Cardiac muscle cell (in vitro differentiated cells and primary cell): ENCODE measurements at regions not wholly inside any gene's neighbourhood (a gene's known extent, or its start where the extent isn't known, plus 50 kb on each side); places are given as distances from the start of the nearest gene placed in this dataset.

ENCODE experiments used
- DNase-seq, 2 donors: peaks; one replicate each; pipeline versions ENCODE4 v3.0.0 to v3.0.0-alpha.2; 2010 to 2017; ENCODE audit warnings: low read depth in 1 of 2, low spot score in 1 of 2
- H3K27ac ChIP-seq: fragments of 200-600 bp; sonication (generic); 2 replicates; pipeline ENCODE4 v1.5.1; 2016
- H3K27me3 ChIP-seq: fragments of 200-600 bp; sonication (generic); 2 replicates; pipeline ENCODE4 v1.6.0; 2016; ENCODE audit warnings: control low read depth
- H3K36me3 ChIP-seq: fragments of 200-600 bp; sonication (generic); 2 replicates; pipeline ENCODE4 v1.5.1; 2016; ENCODE audit warnings: control low read depth
- H3K4me1 ChIP-seq: fragments of 200-600 bp; sonication (generic); 2 replicates; pipeline ENCODE4 v1.8.1; 2017; ENCODE audit warnings: low read depth, mild to moderate bottlenecking, mixed run types
- H3K4me3 ChIP-seq: fragments of 200-600 bp; sonication (generic); 2 replicates; pipeline ENCODE4 v1.5.1; 2016; ENCODE audit warnings: mild to moderate bottlenecking
- H3K9me3 ChIP-seq: fragments of 200-600 bp; sonication (generic); 2 replicates; pipeline ENCODE4 v1.5.1; 2017; ENCODE audit warnings: low read depth, mild to moderate bottlenecking, control low read depth
- TF ChIP-seq, protein P1 (sequence below): IDR thresholded peaks from 2 replicates; pipeline ENCODE4 v1.5.1; 2012; ENCODE audit warnings: low read depth, mild to moderate bottlenecking, low read length

DNA sequence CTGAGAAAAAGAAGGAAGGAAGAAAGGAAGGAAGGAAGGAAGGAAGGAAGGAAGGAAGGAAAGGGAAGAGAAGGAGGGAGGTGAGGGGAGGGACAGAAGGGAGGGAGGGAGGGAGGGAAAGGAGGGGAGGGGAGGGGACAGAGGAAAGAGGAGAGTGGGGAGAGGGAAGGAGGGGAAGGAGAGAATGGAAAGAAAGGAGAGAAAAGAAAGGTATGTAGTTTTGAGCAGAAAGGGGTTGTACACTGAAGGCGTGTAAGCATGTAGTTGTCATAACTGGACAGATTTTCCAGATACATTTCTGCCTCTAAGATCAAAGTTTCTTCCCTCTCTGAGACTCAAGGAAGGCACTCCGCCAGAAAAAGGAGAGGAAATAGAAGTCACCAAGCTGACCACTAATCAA lies 113.4 kb upstream of the KBTBD8 start:
- H3K4me1 ChIP-seq, result no peaks in the 10 kb centered on the region

DNA sequence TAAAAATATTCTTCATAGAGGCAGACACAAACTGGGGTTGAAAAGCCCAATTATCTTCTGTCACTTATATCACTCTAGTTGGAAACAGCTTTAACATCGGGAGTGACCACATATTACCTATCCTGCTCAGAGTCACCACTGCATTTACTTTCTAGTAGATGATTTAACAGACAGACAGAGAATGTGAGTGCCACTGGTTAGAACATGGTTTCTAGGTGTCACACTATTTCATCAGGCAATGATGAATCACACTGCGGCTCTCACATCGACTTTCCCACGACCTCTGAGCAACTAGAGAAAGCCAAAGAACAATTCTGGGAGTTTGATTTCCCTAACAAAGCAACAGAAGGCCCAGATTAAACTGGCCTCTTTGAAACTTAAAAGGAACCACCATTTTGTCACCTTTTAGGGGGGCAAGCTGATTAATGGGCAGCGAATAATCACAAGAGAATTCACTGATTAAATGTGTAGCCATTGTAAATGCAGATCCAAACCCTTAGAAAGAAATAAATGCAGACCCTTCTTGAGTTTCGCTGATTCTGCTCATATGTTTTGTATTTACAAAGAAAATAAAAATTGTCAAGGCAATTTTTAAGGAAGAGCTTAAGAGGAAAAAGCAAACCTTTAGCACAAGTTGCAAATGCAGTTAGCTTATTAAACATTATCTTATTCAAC lies 112.6 kb upstream of the KBTBD8 start:
- Histone ChIP-seq H3K27me3 (no peaks in the 10 kb centered on the region), H3K4me3 (no peak overlapping the region), H3K36me3 (no peaks in the 10 kb centered on the region), H3K9me3 (no peaks in the 10 kb centered on the region), H3K27ac (no peak overlapping the region), H3K4me1 (no peaks in the 10 kb centered on the region)
- DNase-seq, result peak in 1 of 2 donors; percentile 18
- TF ChIP-seq, protein P1, sequence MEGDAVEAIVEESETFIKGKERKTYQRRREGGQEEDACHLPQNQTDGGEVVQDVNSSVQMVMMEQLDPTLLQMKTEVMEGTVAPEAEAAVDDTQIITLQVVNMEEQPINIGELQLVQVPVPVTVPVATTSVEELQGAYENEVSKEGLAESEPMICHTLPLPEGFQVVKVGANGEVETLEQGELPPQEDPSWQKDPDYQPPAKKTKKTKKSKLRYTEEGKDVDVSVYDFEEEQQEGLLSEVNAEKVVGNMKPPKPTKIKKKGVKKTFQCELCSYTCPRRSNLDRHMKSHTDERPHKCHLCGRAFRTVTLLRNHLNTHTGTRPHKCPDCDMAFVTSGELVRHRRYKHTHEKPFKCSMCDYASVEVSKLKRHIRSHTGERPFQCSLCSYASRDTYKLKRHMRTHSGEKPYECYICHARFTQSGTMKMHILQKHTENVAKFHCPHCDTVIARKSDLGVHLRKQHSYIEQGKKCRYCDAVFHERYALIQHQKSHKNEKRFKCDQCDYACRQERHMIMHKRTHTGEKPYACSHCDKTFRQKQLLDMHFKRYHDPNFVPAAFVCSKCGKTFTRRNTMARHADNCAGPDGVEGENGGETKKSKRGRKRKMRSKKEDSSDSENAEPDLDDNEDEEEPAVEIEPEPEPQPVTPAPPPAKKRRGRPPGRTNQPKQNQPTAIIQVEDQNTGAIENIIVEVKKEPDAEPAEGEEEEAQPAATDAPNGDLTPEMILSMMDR, result no peak

More for the DNA sequence above, 113.4 kb upstream of the KBTBD8 start:
- Histone ChIP-seq H3K4me3 (no peak overlapping the region), H3K27me3 (no peaks in the 10 kb centered on the region), H3K36me3 (no peaks in the 10 kb centered on the region), H3K27ac (no peak overlapping the region), H3K9me3 (no peaks in the 10 kb centered on the region)
- TF ChIP-seq, protein P1, result no peak
- DNase-seq, result no peak

DNA sequence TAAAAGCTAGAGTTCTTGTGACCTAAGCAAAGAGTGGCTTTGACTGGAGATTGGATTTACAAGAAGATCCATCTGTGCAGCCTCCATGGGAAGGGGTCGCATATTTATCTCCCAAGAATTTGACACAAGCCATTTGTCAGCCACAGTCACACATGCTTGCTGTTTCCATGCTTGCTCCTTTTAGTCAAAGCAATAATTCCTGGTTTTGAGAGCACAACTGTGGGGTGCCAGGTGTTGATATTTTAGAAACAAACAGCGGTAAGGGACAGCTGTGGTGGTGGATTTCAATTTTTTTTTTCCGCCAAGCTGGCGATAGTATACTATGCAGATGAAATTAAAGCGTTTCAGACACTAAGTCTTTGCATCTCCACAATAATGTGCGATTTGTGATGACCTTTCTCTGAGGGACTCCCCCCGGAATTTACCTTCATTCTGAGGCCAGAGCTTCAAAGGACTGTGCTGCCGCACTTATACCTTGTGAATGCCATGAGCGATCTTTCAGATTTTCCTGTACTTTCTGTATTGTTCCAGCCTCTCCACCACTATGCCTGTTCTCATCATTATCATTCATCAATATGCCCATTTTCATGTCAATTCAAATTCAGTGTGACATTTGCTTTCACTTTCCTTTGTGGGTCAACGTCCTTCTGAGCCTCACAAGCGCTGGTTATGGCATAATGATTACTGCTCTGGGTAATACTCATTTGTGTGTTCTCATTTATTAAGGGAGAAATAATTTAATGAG lies 108.2 kb upstream of the KBTBD8 start:
- H3K27me3 ChIP-seq, result no peaks in the 10 kb centered on the region
- H3K9me3 ChIP-seq, result no peaks in the 10 kb centered on the region
- H3K4me3 ChIP-seq, result no peak overlapping the region
- H3K36me3 ChIP-seq, result no peaks in the 10 kb centered on the region
- no peak overlapping the region for H3K27ac ChIP-seq
- DNase-seq, result no peak
- no peaks in the 10 kb centered on the region for H3K4me1 ChIP-seq
- TF ChIP-seq, protein P1, result no peak

DNA sequence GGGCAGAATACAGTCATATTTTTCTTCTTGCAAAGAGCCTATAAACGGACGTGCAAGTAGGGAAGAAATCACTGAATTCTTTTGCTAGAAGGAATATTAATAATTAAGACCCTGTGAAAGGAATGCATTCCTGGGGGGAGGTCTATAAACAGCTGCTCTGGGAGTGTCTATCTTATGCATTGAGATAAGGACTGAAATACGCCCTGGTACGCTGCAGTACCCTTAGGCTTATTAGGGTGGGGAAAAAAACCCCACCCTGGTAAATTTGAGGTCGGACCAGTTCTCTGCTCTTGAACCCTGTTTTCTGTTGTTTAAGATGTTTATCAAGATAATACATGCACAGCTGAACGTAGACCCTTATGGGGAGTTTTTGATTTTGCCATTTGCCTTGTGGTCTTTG lies 100.0 kb upstream of the KBTBD8 start:
- no peak overlapping the region for H3K27ac ChIP-seq
- no peaks in the 10 kb centered on the region for H3K36me3 ChIP-seq
- no peaks in the 10 kb centered on the region for H3K27me3 ChIP-seq
- no peak for DNase-seq
- no peaks in the 10 kb centered on the region for H3K4me1 ChIP-seq
- H3K9me3 ChIP-seq, result no peaks in the 10 kb centered on the region
- no peak overlapping the region for H3K4me3 ChIP-seq
- TF ChIP-seq, protein P1, result no peak

DNA sequence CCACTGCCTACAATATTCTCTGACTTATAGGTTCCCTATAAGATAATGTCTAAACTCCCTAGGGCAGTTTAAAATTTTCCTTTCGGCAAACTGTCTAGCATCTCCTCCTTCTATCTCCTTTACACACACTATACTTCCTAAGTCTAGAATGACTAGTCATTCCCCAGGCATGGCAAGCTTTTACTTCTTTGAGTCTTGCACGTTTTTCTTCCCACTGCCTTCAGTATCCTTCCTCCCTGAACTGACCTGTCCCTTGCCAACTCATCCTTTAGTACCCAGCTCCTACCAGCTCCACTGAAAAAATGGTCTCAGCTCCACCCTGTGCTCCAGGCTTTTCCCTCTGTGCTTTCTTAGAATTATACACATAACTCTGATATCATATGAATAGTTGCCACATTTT lies 93.8 kb upstream of the KBTBD8 start:
- DNase-seq, result no peak
- H3K9me3 ChIP-seq, result no peaks in the 10 kb centered on the region
- H3K36me3 ChIP-seq, result no peaks in the 10 kb centered on the region
- H3K4me1 ChIP-seq, result no peaks in the 10 kb centered on the region
- H3K27ac ChIP-seq, result no peak overlapping the region
- TF ChIP-seq, protein P1, result no peak
- H3K27me3 ChIP-seq, result no peaks in the 10 kb centered on the region
- H3K4me3 ChIP-seq, result no peak overlapping the region
